RWPE2 (cell line): ENCODE measurements at regions not wholly inside any gene's neighbourhood (a gene's known extent, or its start where the extent isn't known, plus 50 kb on each side); places are given as distances from the start of the nearest gene placed in this dataset.

Experiments used
- ATAC-seq: fragments of 200-7000 bp; cut with Tn5 transposase; 3 replicates; pipeline ENCODE4 v1.9.1; 2021; ENCODE audit warnings: low read depth
- DNase-seq: peaks from one replicate; pipeline ENCODE4 v3.0.0-alpha.2; 2020; ENCODE audit warnings: low spot score
- H3K27ac ChIP-seq: fragments of 450-650 bp; 2 replicates; pipeline ENCODE4 v1.5.1; 2017; ENCODE audit warnings: mild to moderate bottlenecking; ENCODE audit not compliant: poor library complexity, severe bottlenecking
- H3K27me3 ChIP-seq: fragments of 250-450 bp; sonication (Bioruptor Pico); 2 replicates; pipeline ENCODE4 v1.5.1; 2021; ENCODE audit warnings: mild to moderate bottlenecking, moderate library complexity; ENCODE audit not compliant: insufficient read depth, poor library complexity, severe bottlenecking
- H3K36me3 ChIP-seq: fragments of 250-450 bp; sonication (Bioruptor Pico); 2 replicates; pipeline ENCODE4 v1.5.1; 2020; ENCODE audit warnings: low read depth, mild to moderate bottlenecking, moderate library complexity
- H3K4me1 ChIP-seq: fragments of 250-450 bp; sonication (Bioruptor Pico); 2 replicates; pipeline ENCODE4 v1.5.1; 2021; ENCODE audit warnings: mild to moderate bottlenecking, moderate library complexity; ENCODE audit not compliant: insufficient read depth, poor library complexity, severe bottlenecking
- H3K4me3 ChIP-seq: fragments of 250-450 bp; sonication (Bioruptor Pico); 2 replicates; pipeline ENCODE4 v1.5.1; 2021; ENCODE audit warnings: mild to moderate bottlenecking, moderate library complexity; ENCODE audit not compliant: severe bottlenecking
- H3K9me3 ChIP-seq: fragments of 250-450 bp; sonication (Bioruptor Pico); 2 replicates; pipeline ENCODE4 v1.5.1; 2021; ENCODE audit warnings: mild to moderate bottlenecking, moderate library complexity; ENCODE audit not compliant: severe bottlenecking
- CTCF ChIP-seq: fragments of 450-650 bp; IDR thresholded peaks from one replicate; pipeline ENCODE4 v1.5.1; 2017; ENCODE audit warnings: mild to moderate bottlenecking, moderate library complexity; ENCODE audit not compliant: poor library complexity, severe bottlenecking

- H3K4me1 ChIP-seq: peaks cover 60% of the 10 kb centered on the region
- peaks cover 2% of the 10 kb centered on the region for H3K9me3 ChIP-seq
- ATAC-seq (no peak), DNase-seq (no peak)
- peak overlapping the region; percentile 1 for H3K27ac ChIP-seq
- no peak overlapping the region for H3K4me3 ChIP-seq
- TF ChIP-seq CTCF: no peak
- no peaks in the 10 kb centered on the region for H3K27me3 ChIP-seq
- peaks cover 28% of the 10 kb centered on the region for H3K36me3 ChIP-seq
Observed at GRCh38 chr6:71406865-71407860, 118.6 kb downstream of the OGFRL1 start.

GRCh38 chr6:71408787-71409723, 120.4 kb downstream of the OGFRL1 start:
- no peak for DNase-seq
- Histone ChIP-seq H3K9me3 (peaks cover 2% of the 10 kb centered on the region), H3K27me3 (no peaks in the 10 kb centered on the region), H3K27ac (peak overlapping the region; percentile 33), H3K4me1 (peaks cover 41% of the 10 kb centered on the region), H3K36me3 (peaks cover 36% of the 10 kb centered on the region), H3K4me3 (no peak overlapping the region)
- TF ChIP-seq CTCF: no peak
- ATAC-seq: no peak

GRCh38 chr6:71410164-71410566, 121.6 kb downstream of the OGFRL1 start:
- Histone ChIP-seq H3K9me3 (peaks cover 2% of the 10 kb centered on the region), H3K36me3 (peaks cover 48% of the 10 kb centered on the region), H3K4me3 (no peak overlapping the region), H3K4me1 (peaks cover 35% of the 10 kb centered on the region), H3K27me3 (no peaks in the 10 kb centered on the region), H3K27ac (peak overlapping the region; percentile 33)
- no peak for DNase-seq
- peak; percentile 81 for ATAC-seq
- no peak for TF ChIP-seq CTCF

GRCh38 chr6:71410681-71411080, 122.1 kb downstream of the OGFRL1 start:
- Histone ChIP-seq H3K27ac (peak overlapping the region; percentile 33), H3K36me3 (peaks cover 53% of the 10 kb centered on the region), H3K4me1 (peaks cover 30% of the 10 kb centered on the region), H3K9me3 (peaks cover 2% of the 10 kb centered on the region), H3K27me3 (no peaks in the 10 kb centered on the region), H3K4me3 (no peak overlapping the region)
- no peak for DNase-seq
- ATAC-seq: no peak
- no peak for TF ChIP-seq CTCF
